NCI-H2196 treated with DMSO at 0.1 percent for 48 hours (cell line): ENCODE measurements at regions not wholly inside any gene's neighbourhood (a gene's known extent, or its start where the extent isn't known, plus 50 kb on each side); places are given as distances from the start of the nearest gene placed in this dataset.

ENCODE experiments used
- DNase-seq: peaks from one replicate; lab custom pipeline; 2025; ENCODE audit not compliant: unreplicated experiment; lab: John Stamatoyannopoulos, UW

- DNase-seq, result no peak
These were observed 93.1 kb downstream of the FAT3 start for GRCh38 chr11:92317721-92318120.

- DNase-seq, result no peak
These were observed 97.6 kb downstream of the FAT3 start for GRCh38 chr11:92322225-92322624.

- DNase-seq, result no peak
These were observed 100.3 kb downstream of the FAT3 start for GRCh38 chr11:92324890-92325289.

GRCh38 chr11:92325416-92325815 lies 100.8 kb downstream of the FAT3 start:
- no peak for DNase-seq

- no peak for DNase-seq
These were observed 104.5 kb downstream of the FAT3 start for GRCh38 chr11:92329137-92329536.

- no peak for DNase-seq
These were observed 105.0 kb downstream of the FAT3 start for GRCh38 chr11:92329646-92330045.

- DNase-seq, result no peak
These were observed 105.5 kb downstream of the FAT3 start for GRCh38 chr11:92330114-92330513.

GRCh38 chr11:92332986-92333385 lies 108.4 kb downstream of the FAT3 start:
- DNase-seq, result no peak

GRCh38 chr11:92340839-92341238 lies 116.2 kb downstream of the FAT3 start:
- DNase-seq, result no peak

GRCh38 chr11:92342034-92342720 lies 117.6 kb downstream of the FAT3 start:
- DNase-seq, result no peak

GRCh38 chr11:92342886-92343285 lies 118.3 kb downstream of the FAT3 start:
- no peak for DNase-seq

- no peak for DNase-seq
These were observed 121.6 kb downstream of the FAT3 start for GRCh38 chr11:92346220-92346619.

- no peak for DNase-seq
These were observed 122.8 kb downstream of the FAT3 start for GRCh38 chr11:92347454-92347853.

- no peak for DNase-seq
These were observed 125.0 kb downstream of the FAT3 start for GRCh38 chr11:92349486-92350156.

GRCh38 chr11:92357344-92357743 lies 132.7 kb downstream of the FAT3 start:
- DNase-seq, result no peak

- DNase-seq, result no peak
These were observed 133.2 kb downstream of the FAT3 start for GRCh38 chr11:92357841-92358240.

GRCh38 chr11:92361551-92361950 lies 136.9 kb downstream of the FAT3 start:
- no peak for DNase-seq

GRCh38 chr11:92362989-92363388 lies 138.4 kb downstream of the FAT3 start:
- no peak for DNase-seq

GRCh38 chr11:92364177-92364576 lies 139.6 kb downstream of the FAT3 start:
- DNase-seq, result no peak

GRCh38 chr11:92376146-92376599 lies 151.6 kb downstream of the FAT3 start:
- no peak for DNase-seq

GRCh38 chr11:92376680-92377079 lies 152.1 kb downstream of the FAT3 start:
- no peak for DNase-seq

GRCh38 chr11:92380882-92381281 lies 156.3 kb downstream of the FAT3 start:
- DNase-seq, result no peak

- DNase-seq, result no peak
These were observed 157.7 kb downstream of the FAT3 start for GRCh38 chr11:92382311-92382710.
